Chondrocyte (in vitro differentiated cells): ENCODE measurements at regions not wholly inside any gene's neighbourhood (a gene's known extent, or its start where the extent isn't known, plus 50 kb on each side); places are given as distances from the start of the nearest gene placed in this dataset.

Source experiments
- DNase-seq: peaks from one replicate; pipeline ENCODE4 v3.0.0; 2021; ENCODE audit warnings: mixed read lengths, low spot score
- H3K27ac Mint-ChIP-seq: one replicate; pipeline ENCODE4 v1.8.0; 2021; ENCODE audit warnings: mild to moderate bottlenecking, moderate library complexity, mixed read lengths; ENCODE audit not compliant: unreplicated experiment
- H3K27me3 Mint-ChIP-seq: 2 replicates; pipeline ENCODE4 v1.8.0; 2021; ENCODE audit warnings: low read depth, mixed read lengths
- H3K36me3 Mint-ChIP-seq: 2 replicates; pipeline ENCODE4 v1.8.0; 2021; ENCODE audit warnings: low read depth, mixed read lengths
- H3K4me1 Mint-ChIP-seq: 2 replicates; pipeline ENCODE4 v1.8.0; 2021; ENCODE audit warnings: low read depth, mild to moderate bottlenecking, mixed read lengths
- H3K4me3 Mint-ChIP-seq: one replicate; pipeline ENCODE4 v1.8.0; 2021; ENCODE audit warnings: mild to moderate bottlenecking, moderate library complexity, mixed read lengths; ENCODE audit not compliant: unreplicated experiment
- H3K9me3 Mint-ChIP-seq: 2 replicates; pipeline ENCODE4 v1.8.0; 2021; ENCODE audit warnings: low read depth, mixed read lengths
- CTCF ChIP-seq: fragments of 200-600 bp; sonication (generic); IDR thresholded peaks from 2 replicates; pipeline ENCODE4 v1.5.0; 2021; ENCODE audit warnings: antibody characterized with exemption, mild to moderate bottlenecking, moderate library complexity

- no peaks in the 10 kb centered on the region for H3K27me3 Mint-ChIP-seq
- no peak for TF ChIP-seq CTCF
- H3K4me3 Mint-ChIP-seq = no peak overlapping the region
- no peaks in the 10 kb centered on the region for H3K36me3 Mint-ChIP-seq
- H3K4me1 Mint-ChIP-seq = no peaks in the 10 kb centered on the region
- peaks cover 4% of the 10 kb centered on the region for H3K9me3 Mint-ChIP-seq
- no peak for DNase-seq
- H3K27ac Mint-ChIP-seq = no peak overlapping the region
Observed at GRCh38 chr2:22043784-22044183, 920.0 kb downstream of the TDRD15 start.

GRCh38 chr2:22055784-22056620 is 932.2 kb downstream of the TDRD15 start:
- DNase-seq = no peak
- TF ChIP-seq CTCF = no peak
- Mint-ChIP-seq H3K27ac (no peak overlapping the region), H3K27me3 (no peaks in the 10 kb centered on the region), H3K36me3 (no peaks in the 10 kb centered on the region), H3K4me3 (no peak overlapping the region), H3K4me1 (no peaks in the 10 kb centered on the region), H3K9me3 (no peaks in the 10 kb centered on the region)

GRCh38 chr2:22056621-22057132 is 932.9 kb downstream of the TDRD15 start:
- no peaks in the 10 kb centered on the region for H3K36me3 Mint-ChIP-seq
- DNase-seq = no peak
- no peak for TF ChIP-seq CTCF
- no peaks in the 10 kb centered on the region for H3K4me1 Mint-ChIP-seq
- H3K9me3 Mint-ChIP-seq = no peaks in the 10 kb centered on the region
- H3K4me3 Mint-ChIP-seq = no peak overlapping the region
- H3K27me3 Mint-ChIP-seq = no peaks in the 10 kb centered on the region
- no peak overlapping the region for H3K27ac Mint-ChIP-seq

GRCh38 chr2:22062679-22063078 is 938.9 kb downstream of the TDRD15 start:
- no peak for TF ChIP-seq CTCF
- H3K27ac Mint-ChIP-seq = no peak overlapping the region
- H3K4me1 Mint-ChIP-seq = no peaks in the 10 kb centered on the region

GRCh38 chr2:22076454-22076853 is 952.7 kb downstream of the TDRD15 start:
- Mint-ChIP-seq H3K4me1 (no peaks in the 10 kb centered on the region), H3K27ac (no peak overlapping the region), H3K4me3 (no peak overlapping the region), H3K36me3 (no peaks in the 10 kb centered on the region), H3K9me3 (peaks cover 16% of the 10 kb centered on the region), H3K27me3 (no peaks in the 10 kb centered on the region)
- TF ChIP-seq CTCF = no peak
- no peak for DNase-seq

More at GRCh38 chr2:22062679-22063078, 938.9 kb downstream of the TDRD15 start:
- Mint-ChIP-seq H3K36me3 (no peaks in the 10 kb centered on the region), H3K27me3 (peaks cover 7% of the 10 kb centered on the region), H3K4me3 (no peak overlapping the region), H3K9me3 (no peaks in the 10 kb centered on the region)
- DNase-seq = no peak
